Kidney (tissue), 13 donors: ENCODE measurements at regions not wholly inside any gene's neighbourhood (a gene's known extent, or its start where the extent isn't known, plus 50 kb on each side); places are given as distances from the start of the nearest gene placed in this dataset.

Source experiments
- DNase-seq, 5 donors: peaks; one replicate each; pipeline ENCODE4 v3.0.0-alpha.2; 2013 to 2020
- FAIRE-seq: peaks from 2 replicates; lab custom pipeline; 2012; peaks lifted over from hg19 to GRCh38; lab: Jason Lieb, UNC
- H3K27ac ChIP-seq, 2 donors: one replicate each; pipeline ENCODE4 v1.7.0; 2013; ENCODE audit warnings: low read depth in 2 of 2, low read length in 2 of 2, inconsistent platforms in 1 of 2
- H3K27me3 ChIP-seq: one replicate; pipeline ENCODE4 v1.7.1; 2013; ENCODE audit warnings: low read length, inconsistent platforms; ENCODE audit not compliant: control insufficient read depth, insufficient read depth
- H3K36me3 ChIP-seq, 3 donors: one replicate each; pipeline versions ENCODE4 v1.7.0 to v1.7.1; 2013; ENCODE audit warnings: low read length in 3 of 3, control low read depth in 1 of 3, inconsistent platforms in 1 of 3; ENCODE audit not compliant: insufficient read depth in 3 of 3, control insufficient read depth in 2 of 3
- H3K4me1 ChIP-seq, 3 donors: one replicate each; pipeline versions ENCODE4 v1.7.0 to v1.7.1; 2013; ENCODE audit warnings: low read length in 3 of 3, inconsistent platforms in 1 of 3, low read depth in 1 of 3; ENCODE audit not compliant: control insufficient read depth in 2 of 3, insufficient read depth in 2 of 3
- H3K4me3 ChIP-seq, 3 donors: one replicate each; pipeline versions ENCODE4 v1.7.0 to v1.8.1; 2013; ENCODE audit warnings: low read length in 3 of 3, control low read depth in 1 of 3, inconsistent platforms in 1 of 3
- H3K9ac ChIP-seq, 3 donors: one replicate each; pipeline versions ENCODE4 v1.7.0 to v1.7.1; 2013; ENCODE audit warnings: low read length in 3 of 3, control low read depth in 1 of 3, inconsistent platforms in 1 of 3
- H3K9me3 ChIP-seq, 3 donors: one replicate each; pipeline versions ENCODE4 v1.7.0 to v1.7.1; 2013; ENCODE audit warnings: low read length in 3 of 3, control low read depth in 1 of 3, inconsistent platforms in 1 of 3; ENCODE audit not compliant: control insufficient read depth in 2 of 3, insufficient read depth in 1 of 3
- intact Hi-C: fragments of 100-400 bp; cut with DNase I; formaldehyde crosslinking; loops from one replicate; pipeline ENCODE4 v1.11.1; 2022
- TF ChIP-seq, protein P1 (sequence below): IDR thresholded peaks from 3 replicates; pipeline ENCODE4 v1.5.1; 2012; ENCODE audit warnings: mild to moderate bottlenecking, moderate library complexity, borderline replicate concordance; ENCODE audit not compliant: insufficient read depth; ENCODE audit errors: extremely low read depth
- donor health status: control.
- donor health status: control.
- donor health status: control.
- donor health status: control.
- donor health status: control.
- donor health status: DM: yes; HTN: yes; CAD: no.
- donor health status: Normal renal cell carcinoma (clear cell type).

- TF ChIP-seq, protein P1, sequence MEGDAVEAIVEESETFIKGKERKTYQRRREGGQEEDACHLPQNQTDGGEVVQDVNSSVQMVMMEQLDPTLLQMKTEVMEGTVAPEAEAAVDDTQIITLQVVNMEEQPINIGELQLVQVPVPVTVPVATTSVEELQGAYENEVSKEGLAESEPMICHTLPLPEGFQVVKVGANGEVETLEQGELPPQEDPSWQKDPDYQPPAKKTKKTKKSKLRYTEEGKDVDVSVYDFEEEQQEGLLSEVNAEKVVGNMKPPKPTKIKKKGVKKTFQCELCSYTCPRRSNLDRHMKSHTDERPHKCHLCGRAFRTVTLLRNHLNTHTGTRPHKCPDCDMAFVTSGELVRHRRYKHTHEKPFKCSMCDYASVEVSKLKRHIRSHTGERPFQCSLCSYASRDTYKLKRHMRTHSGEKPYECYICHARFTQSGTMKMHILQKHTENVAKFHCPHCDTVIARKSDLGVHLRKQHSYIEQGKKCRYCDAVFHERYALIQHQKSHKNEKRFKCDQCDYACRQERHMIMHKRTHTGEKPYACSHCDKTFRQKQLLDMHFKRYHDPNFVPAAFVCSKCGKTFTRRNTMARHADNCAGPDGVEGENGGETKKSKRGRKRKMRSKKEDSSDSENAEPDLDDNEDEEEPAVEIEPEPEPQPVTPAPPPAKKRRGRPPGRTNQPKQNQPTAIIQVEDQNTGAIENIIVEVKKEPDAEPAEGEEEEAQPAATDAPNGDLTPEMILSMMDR = no peak
- intact Hi-C loops = no loop called here
- H3K36me3 ChIP-seq = no peaks in the 10 kb centered on the region
- FAIRE-seq (no peak), DNase-seq (no peak)
- H3K9me3 ChIP-seq = no peaks in the 10 kb centered on the region
- H3K4me1 ChIP-seq = peaks cover 0 to 2% (median 0%) of the 10 kb centered on the region in 3 donors
- no peak overlapping the region for H3K27ac ChIP-seq
- H3K4me3 ChIP-seq = no peak overlapping the region
- no peaks in the 10 kb centered on the region for H3K27me3 ChIP-seq
- H3K9ac ChIP-seq = no peak overlapping the region
These were observed 424.1 kb upstream of the TPM1 start for GRCh38 chr15:62618432-62618831.

- TF ChIP-seq, protein P1 = no peak
- no peaks in the 10 kb centered on the region for H3K27me3 ChIP-seq
- H3K36me3 ChIP-seq = no peaks in the 10 kb centered on the region
- no peak overlapping the region for H3K27ac ChIP-seq
- no peak overlapping the region for H3K4me3 ChIP-seq
- DNase-seq (peak in 2 of 5 donors; percentile 31 to 58), FAIRE-seq (no peak)
- no peaks in the 10 kb centered on the region for H3K9me3 ChIP-seq
- H3K4me1 ChIP-seq = peaks cover 0 to 2% (median 0%) of the 10 kb centered on the region in 3 donors
- intact Hi-C loops = no loop called here
- H3K9ac ChIP-seq = no peak overlapping the region
These were observed 423.6 kb upstream of the TPM1 start for GRCh38 chr15:62618846-62619504.

GRCh38 chr15:62619526-62619925 lies 423.0 kb upstream of the TPM1 start:
- H3K4me3 ChIP-seq = no peak overlapping the region
- no peaks in the 10 kb centered on the region for H3K36me3 ChIP-seq
- no peak for DNase-seq
- H3K9ac ChIP-seq = no peak overlapping the region
- FAIRE-seq = no peak
- no peaks in the 10 kb centered on the region for H3K9me3 ChIP-seq
- no peak overlapping the region for H3K27ac ChIP-seq
- intact Hi-C loops = no loop called here
- peaks cover 0 to 2% (median 0%) of the 10 kb centered on the region in 3 donors for H3K4me1 ChIP-seq
- H3K27me3 ChIP-seq = no peaks in the 10 kb centered on the region
- TF ChIP-seq, protein P1 = no peak
